ENCODE measurements at regions not wholly inside any gene's neighbourhood (a gene's known extent, or its start where the extent isn't known, plus 50 kb on each side); places are given as distances from the start of the nearest gene placed in this dataset.

DNA sequence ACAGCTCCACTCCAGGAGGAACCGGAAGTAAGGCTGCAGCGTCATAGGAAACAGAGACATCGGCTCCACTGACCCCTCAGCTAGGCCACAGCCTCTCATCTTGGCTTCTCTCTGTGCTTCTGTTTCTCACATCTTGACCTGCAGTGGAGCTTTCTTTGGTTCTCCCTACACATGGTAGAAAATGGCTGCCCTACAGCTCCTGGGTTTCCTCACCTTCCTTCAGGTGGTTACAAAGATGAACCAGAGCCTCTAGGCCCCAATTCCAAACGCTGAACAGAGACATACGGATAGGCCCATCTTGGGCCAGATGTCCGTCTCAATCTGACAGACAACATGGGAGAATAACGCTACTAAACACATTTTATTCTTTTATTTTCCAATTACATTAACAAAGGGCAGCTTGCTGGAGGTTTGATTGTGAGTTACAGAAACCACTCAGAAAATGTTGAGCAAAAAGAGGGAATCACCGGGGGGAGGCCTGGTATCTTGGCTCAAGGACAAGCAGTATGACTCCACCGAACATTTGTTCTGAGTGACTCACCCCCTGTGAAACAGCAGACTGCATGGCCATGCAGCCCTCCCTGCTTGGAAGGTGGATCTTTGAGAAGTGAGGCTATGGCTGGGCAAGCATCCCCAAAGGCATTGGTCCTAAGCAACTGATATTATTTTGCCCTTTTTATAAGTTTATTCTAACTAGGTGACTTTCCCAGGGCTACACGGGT, 303.5 kb downstream of the CDCA7 start:
- TF ChIP-seq, protein P1, sequence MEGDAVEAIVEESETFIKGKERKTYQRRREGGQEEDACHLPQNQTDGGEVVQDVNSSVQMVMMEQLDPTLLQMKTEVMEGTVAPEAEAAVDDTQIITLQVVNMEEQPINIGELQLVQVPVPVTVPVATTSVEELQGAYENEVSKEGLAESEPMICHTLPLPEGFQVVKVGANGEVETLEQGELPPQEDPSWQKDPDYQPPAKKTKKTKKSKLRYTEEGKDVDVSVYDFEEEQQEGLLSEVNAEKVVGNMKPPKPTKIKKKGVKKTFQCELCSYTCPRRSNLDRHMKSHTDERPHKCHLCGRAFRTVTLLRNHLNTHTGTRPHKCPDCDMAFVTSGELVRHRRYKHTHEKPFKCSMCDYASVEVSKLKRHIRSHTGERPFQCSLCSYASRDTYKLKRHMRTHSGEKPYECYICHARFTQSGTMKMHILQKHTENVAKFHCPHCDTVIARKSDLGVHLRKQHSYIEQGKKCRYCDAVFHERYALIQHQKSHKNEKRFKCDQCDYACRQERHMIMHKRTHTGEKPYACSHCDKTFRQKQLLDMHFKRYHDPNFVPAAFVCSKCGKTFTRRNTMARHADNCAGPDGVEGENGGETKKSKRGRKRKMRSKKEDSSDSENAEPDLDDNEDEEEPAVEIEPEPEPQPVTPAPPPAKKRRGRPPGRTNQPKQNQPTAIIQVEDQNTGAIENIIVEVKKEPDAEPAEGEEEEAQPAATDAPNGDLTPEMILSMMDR (IDR thresholded peaks at IDR 0.05; ENCODE audit: low read depth, low read length, poor library complexity, severe bottlenecking): no peak
- TF ChIP-seq EZH2phosphoT487 (IDR thresholded peaks at IDR 0.05; ENCODE audit: borderline replicate concordance, low read length): no peak
